Pancreas (tissue), 10 donors: ENCODE measurements at regions not wholly inside any gene's neighbourhood (a gene's known extent, or its start where the extent isn't known, plus 50 kb on each side); places are given as distances from the start of the nearest gene placed in this dataset.
A peak's percentile ranks its signal among the peaks of the same experiment; 100 is the strongest.

Source experiments
- ATAC-seq, 4 donors: fragments of 200-7000 bp; cut with Tn5 transposase; one replicate each; pipeline versions ENCODE4 v1.8.0 to v1.9.1; 2020; ENCODE audit warnings: mild to moderate bottlenecking in 4 of 4, moderate library complexity in 4 of 4
- DNase-seq, 6 donors: peaks; one replicate each; pipeline ENCODE4 v3.0.0-alpha.2; 2020
- FAIRE-seq: peaks from 2 replicates; lab custom pipeline; 2012; peaks lifted over from hg19 to GRCh38; lab: Jason Lieb, UNC
- H3K27ac ChIP-seq, 4 donors: fragments of 200-600 bp; sonication (generic); 1 replicate in 3 of 4; 2 replicates in 1 of 4; pipeline versions ENCODE4 v1.5.0 to v1.8.0; 2020
- H3K27me3 ChIP-seq, 4 donors: fragments of 200-600 bp; one replicate each; pipeline ENCODE4 v1.8.0; 2021
- H3K36me3 ChIP-seq, 3 donors: fragments of 200-600 bp; sonication (generic) in 1 of 3; one replicate each; pipeline versions ENCODE4 v1.5.0 to v1.8.0; 2020 to 2021
- H3K4me1 ChIP-seq, 3 donors: fragments of 200-600 bp; one replicate each; pipeline ENCODE4 v1.8.0; 2021
- H3K4me3 ChIP-seq, 4 donors: fragments of 200-600 bp; sonication (generic) in 2 of 4; one replicate each; pipeline versions ENCODE4 v1.5.0 to v1.8.0; 2020 to 2021
- H3K9me3 ChIP-seq, 4 donors: fragments of 200-600 bp; one replicate each; pipeline ENCODE4 v1.8.0; 2021
- WGBS, 2 donors: extraction: QIAGEN DNeasy Blood & Tissue Kit; methylation state at CpG; one replicate each; pipeline ENCODE4 v1.1.7; 2013; 5-methylcytosine and 5-hydroxymethylcytosine counted together
- intact Hi-C, 3 donors: fragments of 100-400 bp; cut with DNase I; formaldehyde crosslinking; loops; one replicate each; pipeline versions ENCODE4 v1.11.1 to v1.14.2; 2022
- TF ChIP-seq, protein P1 (sequence below), 4 donors: fragments of 200-600 bp; sonication (generic) in 3 of 4; IDR thresholded peaks; one replicate each; pipeline versions ENCODE4 v1.5.0 to v1.8.0; 2021; ENCODE audit warnings: antibody characterized with exemption in 4 of 4
- donor health status: healthy with polysubstance abuse.
- donor health status: DM: no; HTN: no; CAD: no; lungs with moderate emphysema.
- donor health status: DM: no; HTN: no; CAD: no.
- donor health status: control.
- donor health status: control.
- donor health status: Bipolar disorder and iron deficiency.
- donor health status: DM: yes; HTN: yes; CAD: no.
- donor health status: DM: no; HTN: no; CAD: no.
- donor health status: DM: no; HTN: no; CAD: no.
- donor health status: DM: yes; HTN: yes; CAD: no.

DNA sequence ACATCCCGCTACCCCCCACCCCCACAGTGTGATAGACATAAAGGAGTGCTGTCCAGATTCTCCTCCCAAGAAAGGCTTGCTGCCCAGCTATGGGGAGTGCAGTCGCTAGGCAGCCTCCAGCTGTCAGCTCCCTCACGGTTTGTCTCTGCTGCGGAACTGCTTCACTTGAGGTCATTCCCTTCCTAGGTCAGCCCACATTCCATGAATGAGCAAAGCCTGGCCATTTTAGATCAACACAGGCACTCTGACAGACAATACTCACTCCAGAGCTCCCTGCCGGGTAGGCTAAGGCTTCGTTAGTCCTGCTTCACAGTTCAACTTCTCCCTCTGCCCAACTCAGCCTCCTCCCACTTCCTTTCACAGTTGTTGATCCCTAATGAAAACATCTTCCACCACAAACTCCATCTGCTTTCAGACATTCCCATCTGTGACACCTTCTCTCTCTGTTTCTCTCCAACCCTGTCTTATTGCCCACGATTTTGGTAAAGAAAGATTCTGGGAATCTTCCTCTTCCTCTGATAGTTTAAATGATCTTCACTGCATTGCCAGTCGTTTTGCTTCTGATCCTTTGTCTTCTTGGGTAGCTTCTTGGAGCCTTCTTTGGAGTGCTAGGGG, 318.9 kb upstream of the F9 start:
- WGBS, 2 donors, result 12 to 15% methylated on average over 8 of the region's 8 CpGs
- intact Hi-C loops, result no loop called here
- no peaks in the 10 kb centered on the region for H3K36me3 ChIP-seq
- DNase-seq, result no peak
- FAIRE-seq, result no peak
- no peaks in the 10 kb centered on the region for H3K4me1 ChIP-seq
- TF ChIP-seq, protein P1, sequence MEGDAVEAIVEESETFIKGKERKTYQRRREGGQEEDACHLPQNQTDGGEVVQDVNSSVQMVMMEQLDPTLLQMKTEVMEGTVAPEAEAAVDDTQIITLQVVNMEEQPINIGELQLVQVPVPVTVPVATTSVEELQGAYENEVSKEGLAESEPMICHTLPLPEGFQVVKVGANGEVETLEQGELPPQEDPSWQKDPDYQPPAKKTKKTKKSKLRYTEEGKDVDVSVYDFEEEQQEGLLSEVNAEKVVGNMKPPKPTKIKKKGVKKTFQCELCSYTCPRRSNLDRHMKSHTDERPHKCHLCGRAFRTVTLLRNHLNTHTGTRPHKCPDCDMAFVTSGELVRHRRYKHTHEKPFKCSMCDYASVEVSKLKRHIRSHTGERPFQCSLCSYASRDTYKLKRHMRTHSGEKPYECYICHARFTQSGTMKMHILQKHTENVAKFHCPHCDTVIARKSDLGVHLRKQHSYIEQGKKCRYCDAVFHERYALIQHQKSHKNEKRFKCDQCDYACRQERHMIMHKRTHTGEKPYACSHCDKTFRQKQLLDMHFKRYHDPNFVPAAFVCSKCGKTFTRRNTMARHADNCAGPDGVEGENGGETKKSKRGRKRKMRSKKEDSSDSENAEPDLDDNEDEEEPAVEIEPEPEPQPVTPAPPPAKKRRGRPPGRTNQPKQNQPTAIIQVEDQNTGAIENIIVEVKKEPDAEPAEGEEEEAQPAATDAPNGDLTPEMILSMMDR (IDR thresholded peaks at IDR 0.05), result no peak
- H3K4me3 ChIP-seq, result no peak overlapping the region
- ATAC-seq, result no peak
- peaks cover 0 to 10% (median 3%) of the 10 kb centered on the region in 4 donors for H3K27me3 ChIP-seq
- H3K27ac ChIP-seq, result no peak overlapping the region
- H3K9me3 ChIP-seq, result no peaks in the 10 kb centered on the region

DNA sequence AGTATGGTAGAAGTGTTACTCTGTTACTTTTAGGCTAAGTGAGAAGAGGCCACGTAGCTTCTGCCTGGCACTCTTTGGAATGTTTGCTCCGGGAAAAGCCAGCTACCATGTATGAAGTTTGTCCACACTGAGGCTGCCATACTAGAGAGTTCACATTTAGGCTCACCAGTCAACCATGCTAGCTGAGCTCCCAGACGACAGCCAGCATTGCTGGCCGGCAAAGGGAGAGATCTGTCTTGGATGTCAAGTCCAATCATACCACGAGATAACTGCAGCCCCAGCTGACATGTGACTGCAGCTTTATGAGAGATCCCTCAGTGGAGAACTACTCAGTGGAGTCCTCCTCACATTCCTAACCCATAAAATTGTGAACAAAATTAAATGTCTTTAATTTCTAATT, 321.2 kb upstream of the F9 start:
- no peak for ATAC-seq
- DNase-seq, result no peak
- Histone ChIP-seq H3K27me3 (peaks cover 0 to 18% (median 3%) of the 10 kb centered on the region in 4 donors), H3K36me3 (no peaks in the 10 kb centered on the region), H3K27ac (no peak overlapping the region), H3K4me1 (no peaks in the 10 kb centered on the region), H3K4me3 (no peak overlapping the region), H3K9me3 (no peaks in the 10 kb centered on the region)
- FAIRE-seq, result no peak
- intact Hi-C loops, result no loop called here
- WGBS, 2 donors, result 28 to 37% methylated on average over 5 of the region's 5 CpGs
- TF ChIP-seq, protein P1 (IDR thresholded peaks at IDR 0.05), result no peak

DNA sequence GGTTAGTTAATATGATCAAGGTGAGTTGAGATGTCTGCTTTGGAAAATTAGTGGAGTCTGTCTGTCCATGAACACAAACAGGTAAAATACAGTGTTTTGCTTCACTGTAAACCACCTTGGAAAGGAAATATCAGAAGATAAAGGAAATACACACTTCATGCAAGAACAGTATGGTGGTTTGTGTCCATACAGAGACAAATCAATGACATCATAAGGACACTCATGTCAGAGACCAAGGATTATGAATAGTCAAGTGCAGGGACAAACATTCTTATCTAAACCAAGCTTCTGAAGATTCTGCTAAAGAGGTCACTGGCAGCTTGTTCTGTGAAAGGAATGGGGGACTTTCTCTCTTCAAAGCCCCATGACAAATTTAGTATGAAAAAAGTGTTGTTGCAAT, 322.9 kb upstream of the F9 start:
- DNase-seq (no peak), ATAC-seq (no peak), FAIRE-seq (no peak)
- intact Hi-C loops, result no loop called here
- no peaks in the 10 kb centered on the region for H3K4me1 ChIP-seq
- TF ChIP-seq, protein P1 (IDR thresholded peaks at IDR 0.05), result no peak
- no peak overlapping the region for H3K4me3 ChIP-seq
- no peaks in the 10 kb centered on the region for H3K9me3 ChIP-seq
- H3K36me3 ChIP-seq, result no peaks in the 10 kb centered on the region
- H3K27me3 ChIP-seq, result peaks cover 0 to 11% (median 3%) of the 10 kb centered on the region in 4 donors
- no peak overlapping the region for H3K27ac ChIP-seq

DNA sequence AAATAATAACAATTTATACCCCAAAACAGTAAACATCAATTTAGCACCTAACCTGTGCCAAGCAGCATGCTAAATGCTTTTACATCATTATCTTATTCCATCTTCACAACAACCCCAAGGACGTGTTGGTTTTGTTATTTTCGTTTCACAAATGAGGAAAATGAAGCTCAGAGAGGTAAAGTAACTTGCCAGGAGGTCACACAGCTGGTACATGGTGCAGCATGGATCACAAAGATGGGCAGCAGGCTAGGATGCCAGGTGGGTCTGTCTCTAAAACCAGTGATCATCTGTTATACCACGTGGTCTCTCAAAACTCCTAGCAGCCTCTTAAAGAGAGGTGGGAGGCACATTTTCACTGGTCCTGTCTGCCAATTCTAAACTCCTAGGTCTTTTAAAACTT, 323.6 kb upstream of the F9 start:
- H3K27ac ChIP-seq, result no peak overlapping the region
- TF ChIP-seq, protein P1 (IDR thresholded peaks at IDR 0.05), result no peak
- H3K4me3 ChIP-seq, result no peak overlapping the region
- H3K36me3 ChIP-seq, result no peaks in the 10 kb centered on the region
- intact Hi-C loops, result no loop called here
- H3K4me1 ChIP-seq, result no peaks in the 10 kb centered on the region
- FAIRE-seq (no peak), DNase-seq (no peak), ATAC-seq (no peak)
- WGBS, 2 donors, result 24% methylated on average over 3 of the region's 3 CpGs
- peaks cover 0 to 11% (median 3%) of the 10 kb centered on the region in 4 donors for H3K27me3 ChIP-seq
- no peaks in the 10 kb centered on the region for H3K9me3 ChIP-seq

DNA sequence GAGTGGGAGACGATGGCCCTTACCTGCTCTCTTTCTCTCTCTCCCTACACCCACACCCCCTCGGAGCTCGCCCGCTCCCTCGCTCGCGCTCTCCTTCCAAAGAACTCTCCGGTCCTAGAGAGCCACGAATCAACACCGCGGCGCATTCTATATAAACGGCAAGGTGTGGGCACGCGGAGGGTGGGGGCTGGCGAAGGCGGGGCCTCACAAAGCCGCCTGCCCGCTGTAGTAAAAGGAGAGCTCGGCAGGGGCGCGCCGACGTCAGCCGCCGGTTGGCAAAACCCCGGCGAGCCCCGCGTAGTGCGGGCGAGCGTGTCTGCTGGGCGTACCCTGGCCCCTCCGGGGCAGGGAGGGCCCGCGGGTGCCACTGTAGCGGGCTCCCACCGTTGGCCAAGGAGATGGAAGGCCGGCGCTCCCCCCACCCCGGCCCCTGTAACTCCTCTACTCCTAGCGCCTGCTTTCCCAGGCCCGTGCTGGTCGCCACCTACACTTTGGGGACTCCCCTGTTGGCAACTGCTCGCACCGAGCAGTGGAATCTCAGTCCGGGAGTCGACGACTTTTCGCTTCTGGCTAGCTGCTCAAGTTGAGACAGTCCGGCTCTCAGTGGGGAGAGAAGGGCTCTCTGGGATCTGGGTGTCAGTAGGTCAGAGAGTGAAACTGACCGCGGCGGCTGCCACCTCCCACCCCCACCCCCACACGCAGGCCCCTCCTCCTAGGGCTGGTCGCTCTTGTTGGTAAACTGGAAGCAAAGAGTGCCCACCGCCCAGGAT, 325.5 kb upstream of the F9 start:
- no peak for FAIRE-seq

More for the DNA sequence above, 325.5 kb upstream of the F9 start:
- Histone ChIP-seq H3K36me3 (no peaks in the 10 kb centered on the region), H3K9me3 (no peaks in the 10 kb centered on the region), H3K27ac (peak overlapping the region in 1 of 4 donors; percentile 47), H3K27me3 (peaks cover 0 to 11% (median 3%) of the 10 kb centered on the region in 4 donors), H3K4me3 (peak overlapping the region; percentile 20 to 51 (median 32)), H3K4me1 (no peaks in the 10 kb centered on the region)
- 1 to 25% methylated on average over 53 to 58 of the region's 58 CpGs for WGBS, 2 donors
- intact Hi-C loops, result no loop called here
- TF ChIP-seq, protein P1 (IDR thresholded peaks at IDR 0.05), result no peak
- peak; percentile 15 to 74 (median 40) for DNase-seq
- ATAC-seq, result peak; percentile 73 to 80 (median 78)
